HepG2 (cell line): ENCODE measurements at regions not wholly inside any gene's neighbourhood (a gene's known extent, or its start where the extent isn't known, plus 50 kb on each side); places are given as distances from the start of the nearest gene placed in this dataset.

Experiments used
- CAMTA2 ChIP-seq: sonication (generic); formaldehyde crosslinking; IDR thresholded peaks from 2 replicates; pipeline ENCODE4 v1.4.0; 2020; ENCODE audit warnings: mild to moderate bottlenecking, missing genetic modification reagents, borderline replicate concordance
- FIP1L1 ChIP-seq: fragments of 200-400 bp; formaldehyde crosslinking; IDR thresholded peaks from 2 replicates; pipeline ENCODE4 v1.6.1; 2018; ENCODE audit warnings: low read depth, mild to moderate bottlenecking, low read length, moderate library complexity, borderline replicate concordance; ENCODE audit not compliant: insufficient read depth
- IKZF5 ChIP-seq: IDR thresholded peaks from 2 replicates; pipeline ENCODE4 v1.6.1; 2018; ENCODE audit warnings: missing genetic modification reagents, mild to moderate bottlenecking, missing compliant biosample characterization
- XBP1 ChIP-seq: sonication (generic); formaldehyde crosslinking; IDR thresholded peaks from 2 replicates; pipeline ENCODE4 v1.5.0; 2020; ENCODE audit warnings: missing genetic modification reagents
- ZFYVE20 ChIP-seq: sonication (generic); formaldehyde crosslinking; IDR thresholded peaks from 2 replicates; pipeline ENCODE4 v1.8.0; 2023; ENCODE audit warnings: low read depth, mild to moderate bottlenecking, moderate library complexity, missing genetic modification reagents, borderline replicate concordance
- ZNF496 ChIP-seq: sonication (generic); formaldehyde crosslinking; IDR thresholded peaks from 2 replicates; pipeline ENCODE4 v1.8.1; 2023; ENCODE audit warnings: mild to moderate bottlenecking, moderate library complexity, missing genetic modification reagents; ENCODE audit not compliant: insufficient replicate concordance
- ZNF567 ChIP-seq: sonication (generic); formaldehyde crosslinking; IDR thresholded peaks from 2 replicates; pipeline ENCODE4 v1.8.1; 2023; ENCODE audit warnings: mild to moderate bottlenecking, missing genetic modification reagents, borderline replicate concordance
- ZNF704 ChIP-seq: sonication (generic); formaldehyde crosslinking; IDR thresholded peaks from 2 replicates; pipeline ENCODE4 v1.8.1; 2023; ENCODE audit warnings: mild to moderate bottlenecking, inconsistent platforms, moderate library complexity, missing genetic modification reagents, borderline replicate concordance
- ZNF776 ChIP-seq: sonication (generic); formaldehyde crosslinking; IDR thresholded peaks from 2 replicates; pipeline ENCODE4 v1.4.0; 2020; ENCODE audit warnings: mild to moderate bottlenecking, missing genetic modification reagents
- TF ChIP-seq, protein P1 (sequence below): conservative IDR thresholded peaks from 2 replicates; pipeline ENCODE4 v1.6.1; 2018; ENCODE audit warnings: missing genetic modification reagents
- TF ChIP-seq, protein P2 (sequence below): IDR thresholded peaks from 2 replicates; pipeline ENCODE4 v1.6.1; 2012; ENCODE audit warnings: inconsistent platforms

DNA sequence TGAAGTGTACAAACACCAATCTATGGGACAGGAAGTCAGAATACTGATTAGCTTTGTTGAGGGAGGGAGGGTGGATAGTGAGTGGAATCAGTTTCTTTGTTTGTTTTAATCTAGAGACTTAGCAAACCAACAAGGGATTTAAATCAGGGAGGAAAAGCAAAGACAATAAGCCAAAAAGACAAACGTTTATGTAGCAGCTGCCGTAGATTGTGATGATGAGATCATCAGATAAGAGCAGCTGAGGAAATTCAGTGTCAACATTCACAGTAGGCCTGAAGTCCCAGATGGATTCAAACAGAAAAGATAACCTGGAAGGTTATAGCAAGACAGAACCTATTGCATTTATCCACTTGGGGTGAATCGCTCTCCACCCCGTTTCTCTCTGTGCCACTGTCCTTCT lies 104.9 kb upstream of the SYNDIG1 start (continued):
- TF ChIP-seq ZNF704 (CRISPR knock-in tag), result no peak
- no peak for TF ChIP-seq XBP1 (CRISPR knock-in tag)
- no peak for TF ChIP-seq ZNF776 (CRISPR knock-in tag)
- TF ChIP-seq FIP1L1, result no peak
- TF ChIP-seq, protein P1, sequence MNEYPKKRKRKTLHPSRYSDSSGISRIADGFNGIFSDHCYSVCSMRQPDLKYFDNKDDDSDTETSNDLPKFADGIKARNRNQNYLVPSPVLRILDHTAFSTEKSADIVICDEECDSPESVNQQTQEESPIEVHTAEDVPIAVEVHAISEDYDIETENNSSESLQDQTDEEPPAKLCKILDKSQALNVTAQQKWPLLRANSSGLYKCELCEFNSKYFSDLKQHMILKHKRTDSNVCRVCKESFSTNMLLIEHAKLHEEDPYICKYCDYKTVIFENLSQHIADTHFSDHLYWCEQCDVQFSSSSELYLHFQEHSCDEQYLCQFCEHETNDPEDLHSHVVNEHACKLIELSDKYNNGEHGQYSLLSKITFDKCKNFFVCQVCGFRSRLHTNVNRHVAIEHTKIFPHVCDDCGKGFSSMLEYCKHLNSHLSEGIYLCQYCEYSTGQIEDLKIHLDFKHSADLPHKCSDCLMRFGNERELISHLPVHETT (CRISPR knock-in tag), result no peak
- TF ChIP-seq, protein P2, sequence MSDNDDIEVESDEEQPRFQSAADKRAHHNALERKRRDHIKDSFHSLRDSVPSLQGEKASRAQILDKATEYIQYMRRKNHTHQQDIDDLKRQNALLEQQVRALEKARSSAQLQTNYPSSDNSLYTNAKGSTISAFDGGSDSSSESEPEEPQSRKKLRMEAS, result no peak
- no peak for TF ChIP-seq CAMTA2
- no peak for TF ChIP-seq ZNF496 (CRISPR knock-in tag)
- TF ChIP-seq IKZF5, result no peak
- TF ChIP-seq ZNF567 (CRISPR knock-in tag), result no peak
- no peak for TF ChIP-seq ZFYVE20 (CRISPR knock-in tag)
